ENCODE measurements at regions not wholly inside any gene's neighbourhood (a gene's known extent, or its start where the extent isn't known, plus 50 kb on each side); places are given as distances from the start of the nearest gene placed in this dataset.

DNA sequence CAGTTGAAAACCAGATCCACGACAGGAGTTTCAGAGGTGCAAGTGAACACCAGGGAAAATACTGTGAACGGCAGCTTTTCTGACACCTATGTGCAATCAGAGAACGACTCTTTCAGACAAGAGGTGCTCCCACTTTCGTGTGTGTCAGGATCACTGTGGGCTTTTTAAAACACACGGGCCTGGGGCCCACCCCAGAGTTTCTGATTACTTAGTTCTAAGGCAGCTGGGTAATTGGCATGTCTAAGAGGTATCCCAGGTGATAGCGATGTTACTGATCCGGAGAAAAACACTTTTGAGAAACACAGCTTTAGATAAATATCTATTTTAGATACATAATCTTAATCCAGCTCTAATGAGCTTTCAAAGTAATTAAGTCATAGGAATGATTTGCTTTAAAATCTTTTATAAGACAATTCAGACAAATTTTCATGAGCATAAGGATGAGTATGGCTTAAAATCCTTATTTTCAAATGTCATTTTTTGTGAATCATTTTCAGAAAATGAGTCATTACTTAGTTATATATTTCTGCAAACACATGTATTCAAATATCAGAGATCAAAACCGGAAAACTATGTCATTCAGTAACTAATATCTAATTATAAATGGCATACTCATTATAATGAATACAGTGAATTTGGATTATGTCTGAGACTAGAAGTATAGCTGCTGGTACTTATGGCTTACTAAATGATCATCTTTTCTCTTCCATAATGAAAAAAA, 217.9 kb upstream of the PSMD7 start:
- TF ChIP-seq, protein P1, sequence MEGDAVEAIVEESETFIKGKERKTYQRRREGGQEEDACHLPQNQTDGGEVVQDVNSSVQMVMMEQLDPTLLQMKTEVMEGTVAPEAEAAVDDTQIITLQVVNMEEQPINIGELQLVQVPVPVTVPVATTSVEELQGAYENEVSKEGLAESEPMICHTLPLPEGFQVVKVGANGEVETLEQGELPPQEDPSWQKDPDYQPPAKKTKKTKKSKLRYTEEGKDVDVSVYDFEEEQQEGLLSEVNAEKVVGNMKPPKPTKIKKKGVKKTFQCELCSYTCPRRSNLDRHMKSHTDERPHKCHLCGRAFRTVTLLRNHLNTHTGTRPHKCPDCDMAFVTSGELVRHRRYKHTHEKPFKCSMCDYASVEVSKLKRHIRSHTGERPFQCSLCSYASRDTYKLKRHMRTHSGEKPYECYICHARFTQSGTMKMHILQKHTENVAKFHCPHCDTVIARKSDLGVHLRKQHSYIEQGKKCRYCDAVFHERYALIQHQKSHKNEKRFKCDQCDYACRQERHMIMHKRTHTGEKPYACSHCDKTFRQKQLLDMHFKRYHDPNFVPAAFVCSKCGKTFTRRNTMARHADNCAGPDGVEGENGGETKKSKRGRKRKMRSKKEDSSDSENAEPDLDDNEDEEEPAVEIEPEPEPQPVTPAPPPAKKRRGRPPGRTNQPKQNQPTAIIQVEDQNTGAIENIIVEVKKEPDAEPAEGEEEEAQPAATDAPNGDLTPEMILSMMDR (IDR thresholded peaks at IDR 0.05; ENCODE audit: low read depth, low read length), result no peak
- no peak overlapping the region for H3K4me3 ChIP-seq (ENCODE audit: low read depth, low read length)
- no peak for DNase-seq (ENCODE audit: low read depth, low spot score)
- in situ Hi-C loops (cut with HindIII; ENCODE audit: low sequenced_read_pairs), result no loop called here

DNA sequence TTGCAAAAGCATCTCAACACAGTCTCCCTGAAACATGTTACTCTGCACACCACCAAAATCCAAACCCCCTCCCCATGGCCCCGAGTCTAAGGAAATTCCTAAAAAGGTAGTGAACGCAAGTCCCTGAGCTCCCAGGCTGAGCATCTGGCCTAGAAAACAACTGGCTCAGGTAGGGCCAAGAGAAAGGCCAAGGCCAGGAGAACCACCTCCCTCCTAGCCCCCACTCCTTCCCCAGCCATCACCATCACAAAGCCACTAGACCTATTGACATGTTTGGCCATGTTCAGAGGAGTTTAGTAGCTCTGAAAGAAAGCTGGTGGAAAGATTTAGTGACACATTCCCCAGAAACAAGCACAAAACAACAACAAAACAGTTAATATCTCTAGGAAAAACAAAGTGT, 220.0 kb upstream of the PSMD7 start:
- no peak for DNase-seq (ENCODE audit: low read depth, low spot score)
- no peak overlapping the region for H3K4me3 ChIP-seq (ENCODE audit: low read depth, low read length)
- in situ Hi-C loops (cut with HindIII; ENCODE audit: low sequenced_read_pairs), result no loop called here
- TF ChIP-seq, protein P1 (IDR thresholded peaks at IDR 0.05; ENCODE audit: low read depth, low read length), result no peak

DNA sequence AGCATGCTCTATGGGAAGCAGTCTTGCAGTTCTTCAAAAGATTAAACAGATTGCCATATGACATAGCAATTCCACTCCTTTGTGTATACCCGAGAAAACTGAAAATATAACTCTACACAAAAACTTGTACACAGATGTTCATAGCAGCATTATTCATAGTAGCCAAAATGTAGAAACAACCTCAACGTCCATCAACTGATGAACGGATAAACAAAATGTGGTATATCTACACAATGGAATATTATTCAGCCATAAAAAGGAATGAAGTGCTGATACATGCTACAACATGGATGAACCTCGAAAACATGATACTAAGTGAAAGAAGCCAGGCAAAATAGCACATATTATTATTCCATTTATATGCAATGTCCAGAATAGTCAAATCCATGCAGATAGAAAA, 221.2 kb upstream of the PSMD7 start:
- TF ChIP-seq, protein P1 (IDR thresholded peaks at IDR 0.05; ENCODE audit: low read depth, low read length), result no peak
- DNase-seq (ENCODE audit: low read depth, low spot score), result no peak
- no peak overlapping the region for H3K4me3 ChIP-seq (ENCODE audit: low read depth, low read length)
- in situ Hi-C loops (cut with HindIII; ENCODE audit: low sequenced_read_pairs), result no loop called here

DNA sequence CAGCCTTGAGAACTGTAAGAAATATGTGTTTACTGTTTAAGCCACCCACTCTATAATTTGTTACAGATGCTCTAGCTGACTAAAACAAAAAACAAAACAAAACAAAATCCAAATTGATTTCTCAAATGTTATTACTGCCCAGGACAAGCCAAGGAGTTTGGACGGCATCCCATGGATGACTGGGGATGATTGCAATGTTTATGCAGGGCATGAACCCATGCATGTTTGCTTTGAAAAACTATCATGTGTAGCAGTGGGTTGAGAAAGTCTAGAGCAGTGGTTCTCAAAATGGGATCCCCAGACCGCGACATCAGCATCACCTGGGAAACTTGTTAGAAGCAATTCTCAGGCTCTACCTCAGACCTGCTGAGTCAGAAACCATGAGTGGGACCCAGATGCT, 223.2 kb upstream of the PSMD7 start:
- DNase-seq (ENCODE audit: low read depth, low spot score), result no peak
- no peak overlapping the region for H3K4me3 ChIP-seq (ENCODE audit: low read depth, low read length)
- TF ChIP-seq, protein P1 (IDR thresholded peaks at IDR 0.05; ENCODE audit: low read depth, low read length), result no peak
- in situ Hi-C loops (cut with HindIII; ENCODE audit: low sequenced_read_pairs), result no loop called here

DNA sequence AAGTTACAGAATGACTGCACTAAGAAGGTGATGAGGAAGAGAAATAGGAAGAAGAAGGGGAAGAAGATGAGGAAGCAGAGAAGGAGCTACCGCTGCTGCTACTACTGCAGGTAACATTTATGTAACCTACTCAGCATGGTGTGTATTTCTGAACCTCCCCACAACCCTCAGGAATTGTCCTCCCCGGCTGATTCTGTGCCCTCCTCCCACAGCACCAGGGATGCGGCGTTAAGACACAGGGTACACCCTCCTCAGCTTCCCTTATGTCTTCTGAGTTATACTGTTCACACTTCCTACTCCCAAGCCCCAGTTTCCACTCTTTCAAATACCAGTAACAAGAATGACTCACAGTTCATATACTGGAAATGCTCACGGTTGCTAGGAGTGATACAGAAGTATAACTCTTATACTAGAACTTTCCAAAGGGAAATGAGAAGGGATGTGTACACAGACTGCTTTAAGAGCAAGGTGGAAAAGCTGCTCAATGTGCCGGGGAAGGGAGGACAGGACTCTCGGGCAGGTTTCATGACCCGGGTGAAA, 224.5 kb upstream of the PSMD7 start:
- in situ Hi-C loops (cut with HindIII; ENCODE audit: low sequenced_read_pairs), result no loop called here
- H3K4me3 ChIP-seq (ENCODE audit: low read depth, low read length), result no peak overlapping the region
- no peak for DNase-seq (ENCODE audit: low read depth, low spot score)
- TF ChIP-seq, protein P1 (IDR thresholded peaks at IDR 0.05; ENCODE audit: low read depth, low read length), result no peak

DNA sequence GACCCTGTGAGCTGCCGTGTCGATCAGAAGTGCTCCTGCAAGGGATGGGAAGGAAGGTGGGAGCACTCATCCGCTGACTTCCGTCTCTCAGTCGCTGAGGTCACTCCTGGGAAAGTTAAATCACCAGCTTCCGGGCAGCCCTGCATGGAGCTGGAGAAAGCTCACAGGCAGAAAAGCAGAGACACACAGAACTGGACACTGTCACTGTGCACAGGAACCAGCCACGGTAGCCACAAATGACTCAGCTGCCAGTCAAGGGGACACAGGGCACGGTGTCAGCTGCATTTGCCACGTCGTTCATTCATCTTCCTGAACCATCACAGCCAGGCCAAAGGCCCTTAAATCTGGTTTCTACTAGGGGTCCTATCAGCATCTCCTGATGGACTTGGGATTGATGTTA, 226.4 kb upstream of the PSMD7 start:
- no peak for DNase-seq (ENCODE audit: low read depth, low spot score)
- TF ChIP-seq, protein P1 (IDR thresholded peaks at IDR 0.05; ENCODE audit: low read depth, low read length), result no peak
- H3K4me3 ChIP-seq (ENCODE audit: low read depth, low read length), result no peak overlapping the region
- in situ Hi-C loops (cut with HindIII; ENCODE audit: low sequenced_read_pairs), result no loop called here
